ENCODE measurements at regions not wholly inside any gene's neighbourhood (a gene's known extent, or its start where the extent isn't known, plus 50 kb on each side); places are given as distances from the start of the nearest gene placed in this dataset.

- TF ChIP-seq, protein P1, sequence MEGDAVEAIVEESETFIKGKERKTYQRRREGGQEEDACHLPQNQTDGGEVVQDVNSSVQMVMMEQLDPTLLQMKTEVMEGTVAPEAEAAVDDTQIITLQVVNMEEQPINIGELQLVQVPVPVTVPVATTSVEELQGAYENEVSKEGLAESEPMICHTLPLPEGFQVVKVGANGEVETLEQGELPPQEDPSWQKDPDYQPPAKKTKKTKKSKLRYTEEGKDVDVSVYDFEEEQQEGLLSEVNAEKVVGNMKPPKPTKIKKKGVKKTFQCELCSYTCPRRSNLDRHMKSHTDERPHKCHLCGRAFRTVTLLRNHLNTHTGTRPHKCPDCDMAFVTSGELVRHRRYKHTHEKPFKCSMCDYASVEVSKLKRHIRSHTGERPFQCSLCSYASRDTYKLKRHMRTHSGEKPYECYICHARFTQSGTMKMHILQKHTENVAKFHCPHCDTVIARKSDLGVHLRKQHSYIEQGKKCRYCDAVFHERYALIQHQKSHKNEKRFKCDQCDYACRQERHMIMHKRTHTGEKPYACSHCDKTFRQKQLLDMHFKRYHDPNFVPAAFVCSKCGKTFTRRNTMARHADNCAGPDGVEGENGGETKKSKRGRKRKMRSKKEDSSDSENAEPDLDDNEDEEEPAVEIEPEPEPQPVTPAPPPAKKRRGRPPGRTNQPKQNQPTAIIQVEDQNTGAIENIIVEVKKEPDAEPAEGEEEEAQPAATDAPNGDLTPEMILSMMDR (IDR thresholded peaks at IDR 0.05; ENCODE audit: insufficient read depth, missing control alignments) = peak; percentile 23
- FAIRE-seq (no peak), DNase-seq (ENCODE audit: insufficient read length, low spot score) (no peak)
Measured at GRCh38 chr12:17278946-17279345, 673.0 kb upstream of the LMO3 start.

DNA sequence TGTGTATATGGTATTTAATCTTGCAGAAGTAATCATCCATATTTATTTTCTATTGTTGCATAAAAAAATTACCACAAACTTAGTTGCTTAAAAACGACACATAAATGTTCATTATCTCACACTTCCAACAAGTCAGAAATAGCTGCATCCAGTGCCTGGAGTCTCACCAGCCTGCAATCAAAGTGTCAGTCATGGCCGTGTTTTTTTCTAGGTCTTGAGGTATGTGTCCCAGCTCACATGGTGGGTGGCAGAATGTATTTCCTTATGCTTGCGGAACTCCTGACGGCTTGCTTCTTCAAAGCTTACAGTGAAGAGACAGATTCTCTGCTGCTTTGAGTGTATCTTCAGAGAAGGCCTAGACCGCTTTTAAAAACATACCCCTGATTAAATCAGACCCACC is 670.2 kb upstream of the LMO3 start:
- FAIRE-seq (no peak), DNase-seq (ENCODE audit: insufficient read length, low spot score) (no peak)
- TF ChIP-seq, protein P1 (IDR thresholded peaks at IDR 0.05; ENCODE audit: insufficient read depth, missing control alignments) = no peak

GRCh38 chr12:17266856-17267255 is 660.9 kb upstream of the LMO3 start:
- FAIRE-seq = no peak
- DNase-seq (ENCODE audit: insufficient read length, low spot score) = no peak
- TF ChIP-seq, protein P1 (IDR thresholded peaks at IDR 0.05; ENCODE audit: insufficient read depth, missing control alignments) = no peak

- FAIRE-seq (no peak), DNase-seq (ENCODE audit: insufficient read length, low spot score) (no peak)
- TF ChIP-seq, protein P1 (IDR thresholded peaks at IDR 0.05; ENCODE audit: insufficient read depth, missing control alignments) = no peak
Measured at GRCh38 chr12:17264603-17265002, 658.6 kb upstream of the LMO3 start.

GRCh38 chr12:17239874-17240273 is 633.9 kb upstream of the LMO3 start:
- FAIRE-seq = no peak
- no peak for DNase-seq (ENCODE audit: insufficient read length, low spot score)
- TF ChIP-seq, protein P1 (IDR thresholded peaks at IDR 0.05; ENCODE audit: insufficient read depth, missing control alignments) = no peak

GRCh38 chr12:17235996-17236395 is 630.0 kb upstream of the LMO3 start:
- TF ChIP-seq, protein P1 (IDR thresholded peaks at IDR 0.05; ENCODE audit: insufficient read depth, missing control alignments) = no peak
- DNase-seq (ENCODE audit: insufficient read length, low spot score) (no peak), FAIRE-seq (no peak)

DNA sequence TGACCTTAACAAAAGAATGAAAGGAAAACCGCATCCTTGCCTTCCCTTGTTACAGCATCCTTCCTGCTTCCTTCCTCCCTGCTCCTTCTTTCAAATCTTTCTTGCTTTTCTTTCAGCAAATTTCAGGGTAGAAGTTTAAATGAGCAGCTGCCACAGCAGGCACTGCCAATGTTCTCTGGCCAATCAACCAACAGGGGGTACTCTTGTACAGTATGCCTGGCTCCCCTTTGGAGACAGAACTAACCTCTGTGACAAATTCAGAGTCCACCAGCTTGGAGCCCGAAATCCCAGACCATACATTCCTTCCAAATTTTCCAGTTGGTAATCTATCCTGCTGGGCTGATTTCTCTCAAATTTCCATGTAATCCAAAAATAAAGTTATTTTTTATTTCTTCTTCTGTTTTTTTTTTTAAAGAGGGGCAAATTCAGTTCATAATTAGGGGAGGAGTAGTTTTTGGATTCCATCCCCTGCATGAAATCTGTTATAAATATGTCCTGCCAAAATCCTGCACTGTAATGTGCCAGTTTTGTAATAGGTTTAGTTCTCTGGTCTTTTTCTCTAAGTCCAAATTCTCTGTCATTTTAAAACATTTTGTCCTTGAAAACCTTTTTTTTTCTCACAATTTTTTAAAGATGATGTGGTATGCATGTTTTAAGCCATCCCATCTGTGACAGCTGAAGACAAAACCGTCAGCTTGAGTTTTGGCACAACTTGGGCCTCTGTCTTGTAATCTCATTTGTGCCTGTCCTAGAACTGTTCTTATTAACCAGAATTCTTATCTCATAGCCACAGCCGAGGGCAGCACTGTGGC is 610.0 kb upstream of the LMO3 start:
- FAIRE-seq = no peak
- DNase-seq (ENCODE audit: insufficient read length, low spot score) = no peak
- TF ChIP-seq, protein P1 (IDR thresholded peaks at IDR 0.05; ENCODE audit: insufficient read depth, missing control alignments) = no peak

All from D721Med (cell line).